HG03039 (cell line): ENCODE measurements at regions not wholly inside any gene's neighbourhood (a gene's known extent, or its start where the extent isn't known, plus 50 kb on each side); places are given as distances from the start of the nearest gene placed in this dataset.
"Not testable (repeated sequence)": the region's sequence is repeated elsewhere in the genome, so short reads cannot be mapped to it uniquely, and the experiment has no call there.

Source experiments
- ATAC-seq: cut with Tn5 transposase; IDR thresholded peaks from one replicate; pipeline ENCODE4 v1.9.1; 2021; ENCODE audit warnings: mild to moderate bottlenecking, moderate library complexity; ENCODE audit not compliant: unreplicated experiment

DNA sequence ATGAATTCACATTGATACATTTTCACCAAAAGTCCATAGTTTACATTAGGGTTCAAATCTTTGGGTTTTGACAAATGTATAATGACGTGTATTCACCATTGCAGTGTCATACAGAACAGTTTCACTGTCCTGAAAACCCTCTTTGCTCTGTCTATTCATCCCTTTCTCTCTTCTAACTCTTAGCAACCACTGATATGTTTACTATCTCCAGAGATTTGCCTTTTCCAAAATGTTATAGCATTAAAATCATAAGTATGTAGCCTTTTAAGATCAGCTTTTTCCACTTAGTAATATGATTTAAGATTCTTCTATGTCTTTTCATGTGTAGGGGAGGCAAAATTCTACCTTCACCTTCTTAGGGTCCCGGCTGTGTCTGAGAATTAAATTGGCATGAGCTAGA, 203.8 kb downstream of the TPRG1 start:
- no peak for ATAC-seq

DNA sequence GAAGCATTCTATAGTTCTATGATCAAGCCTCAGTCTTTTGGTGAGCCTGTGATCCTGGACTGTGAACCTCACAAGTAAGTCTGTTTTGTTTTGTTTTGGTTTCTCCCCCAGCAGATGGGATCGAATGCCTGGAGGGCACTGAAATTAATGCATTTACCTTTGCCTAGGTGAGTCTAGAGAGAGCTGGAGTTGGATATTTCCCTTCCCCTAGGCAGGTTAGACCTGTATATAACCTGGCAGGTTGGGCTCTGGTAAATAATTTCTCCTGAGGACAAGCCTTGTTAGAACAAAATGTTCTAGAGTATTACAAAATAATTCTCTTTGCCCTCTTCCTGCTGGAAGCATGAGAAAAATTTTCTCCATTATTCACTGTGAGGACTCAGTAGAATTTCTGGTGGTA, 211.9 kb downstream of the TPRG1 start:
- ATAC-seq = no peak

DNA sequence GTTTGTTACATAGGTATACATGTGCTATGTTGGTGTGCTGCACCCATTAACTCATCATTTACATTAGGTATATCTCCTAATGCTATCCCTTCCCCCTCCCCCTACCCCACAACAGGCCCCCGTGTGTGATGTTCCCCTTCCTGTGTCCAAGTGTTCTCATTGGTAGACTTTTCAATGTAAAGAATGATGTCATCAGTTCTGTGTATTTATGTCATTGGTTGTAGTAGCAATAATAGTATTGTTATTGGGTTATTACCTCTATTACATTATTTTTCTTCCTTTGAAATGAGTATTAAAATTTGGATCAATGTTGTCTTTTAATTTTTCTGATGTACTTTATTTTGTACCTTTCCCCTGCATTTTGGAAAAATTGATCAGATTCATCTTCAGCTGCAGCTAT, 214.1 kb downstream of the TPRG1 start:
- not testable (repeated sequence) for ATAC-seq

DNA sequence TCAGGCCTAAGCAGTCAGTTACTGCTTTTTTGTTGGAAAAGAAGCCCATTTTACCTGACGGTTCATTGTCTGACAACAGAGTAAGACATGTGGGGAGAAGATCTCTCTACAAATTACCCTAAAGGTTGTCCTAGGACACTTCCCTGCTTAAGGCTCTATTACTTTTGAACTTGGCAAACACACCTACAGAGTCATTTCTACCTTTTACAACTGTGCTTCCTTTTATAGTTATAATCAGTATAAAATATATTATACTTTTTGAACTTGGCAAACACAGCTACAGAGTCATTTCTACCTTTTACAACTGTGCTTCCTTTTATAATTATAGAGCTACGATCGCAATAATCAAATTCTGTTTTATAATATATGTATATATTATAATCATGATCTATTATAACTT, 215.0 kb downstream of the TPRG1 start:
- no peak for ATAC-seq

DNA sequence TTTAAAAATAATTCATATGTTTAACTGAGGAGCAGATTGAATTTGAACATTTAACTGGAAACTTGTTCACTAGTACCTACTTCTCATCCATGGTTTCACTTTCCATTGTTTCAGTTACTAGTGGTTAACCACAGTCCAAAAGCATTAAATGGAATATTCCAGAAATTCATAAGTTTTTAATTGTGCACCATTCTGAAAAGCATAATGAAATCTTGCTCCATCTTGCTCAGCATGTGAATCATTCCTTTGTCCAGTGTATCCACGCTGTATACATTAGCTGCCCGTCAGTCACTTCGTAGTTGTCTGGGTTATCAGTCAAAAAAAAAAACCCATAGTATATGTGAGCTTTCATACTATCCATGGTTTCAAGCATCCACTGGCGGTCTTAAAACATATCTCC, 217.6 kb downstream of the TPRG1 start:
- ATAC-seq = no peak

DNA sequence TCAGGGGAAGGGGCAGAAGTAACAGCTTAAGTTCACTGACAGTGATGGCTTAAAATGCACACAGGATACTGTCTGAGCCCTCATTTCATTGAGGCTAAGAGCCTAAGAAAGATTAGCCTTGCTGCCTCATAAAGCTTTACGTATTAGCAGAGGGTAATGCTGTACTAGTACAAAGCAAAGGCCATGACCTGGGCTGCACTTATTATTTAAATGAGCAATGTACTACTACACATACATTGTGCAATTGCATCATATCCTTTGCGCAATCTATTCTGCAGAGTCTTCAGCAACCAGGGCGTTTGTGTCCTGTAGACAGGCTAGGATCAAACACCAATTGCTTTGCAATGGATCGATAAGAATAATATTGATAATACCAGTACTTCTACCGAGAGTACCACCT, 221.8 kb downstream of the TPRG1 start:
- ATAC-seq = no peak

DNA sequence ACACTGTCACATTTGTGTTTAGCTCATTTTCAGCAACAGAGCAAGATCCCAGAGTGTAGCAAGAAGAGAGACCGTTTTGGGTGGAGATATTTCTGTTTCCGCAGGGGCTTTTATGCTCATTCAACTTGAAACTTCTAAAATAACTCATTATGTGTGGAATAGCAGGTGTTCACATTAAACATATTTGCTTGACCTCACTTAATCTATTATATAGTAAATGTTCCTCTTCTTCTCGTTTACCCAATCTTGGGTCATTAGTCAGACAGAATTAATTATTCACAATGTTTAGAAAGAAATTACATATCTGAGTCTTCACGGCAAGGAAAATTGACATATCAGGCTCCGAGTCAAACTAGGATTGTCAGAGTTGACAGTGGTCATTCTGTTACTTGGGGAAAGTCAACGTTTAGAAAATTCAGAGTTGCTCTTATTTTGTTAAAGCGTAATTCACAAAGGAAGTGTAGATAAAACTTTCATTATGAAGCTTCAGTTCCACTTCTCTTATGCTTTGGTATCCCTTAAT, 222.9 kb downstream of the TPRG1 start:
- ATAC-seq = peak; percentile 73

DNA sequence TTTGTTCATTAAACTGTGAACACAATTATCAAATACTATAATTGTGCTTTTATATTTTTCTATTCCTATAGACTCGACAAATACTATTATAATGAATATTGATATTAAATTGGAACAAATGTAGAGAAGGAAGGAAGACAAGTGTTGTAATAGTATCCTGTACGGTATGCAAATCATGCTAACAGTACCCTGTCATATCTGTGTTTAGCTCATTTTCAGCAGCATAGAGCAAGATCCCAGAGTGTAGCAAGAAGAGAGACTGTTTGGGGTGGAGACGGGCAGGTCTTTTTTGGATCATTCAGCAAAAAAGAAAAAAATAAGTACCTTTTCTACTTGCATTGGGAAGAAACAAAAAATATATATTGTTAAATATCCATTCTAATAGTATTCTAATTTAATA, 224.1 kb downstream of the TPRG1 start:
- no peak for ATAC-seq

DNA sequence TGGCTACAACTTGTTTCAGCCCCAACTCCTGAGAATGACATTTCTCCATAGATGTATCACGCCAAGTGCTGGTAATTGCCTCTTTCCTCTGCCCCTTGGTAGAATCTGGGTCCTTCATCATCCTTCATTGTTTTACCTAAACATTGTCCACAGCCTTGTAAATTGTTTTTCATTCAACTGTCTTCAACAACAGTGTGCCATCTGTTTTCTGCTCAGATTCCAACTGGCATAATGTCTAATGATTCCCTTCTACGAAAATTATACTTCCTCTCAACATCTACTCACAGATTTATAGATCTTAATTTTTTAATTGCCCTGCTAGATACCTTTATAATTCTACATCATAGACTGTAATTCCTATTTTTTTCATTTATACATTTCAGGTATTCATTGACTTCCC, 226.9 kb downstream of the TPRG1 start:
- no peak for ATAC-seq

DNA sequence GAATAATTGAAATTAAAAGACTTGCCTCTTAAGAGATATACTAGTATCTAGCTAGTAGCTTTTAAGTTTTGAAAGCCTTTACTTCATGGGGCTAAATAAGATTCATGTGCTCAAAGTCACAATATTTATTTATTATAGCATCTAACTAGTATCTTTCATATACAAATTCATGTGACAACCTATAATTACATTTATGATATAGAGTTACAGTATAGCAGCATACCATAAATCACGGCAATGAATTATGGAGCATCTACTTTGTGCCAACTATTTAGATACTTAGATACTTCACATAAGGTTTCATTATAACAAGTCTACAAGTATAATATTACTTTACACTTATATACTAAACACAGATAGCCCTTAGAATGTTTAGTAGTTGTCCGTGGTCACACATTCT, 229.4 kb downstream of the TPRG1 start:
- ATAC-seq = no peak

DNA sequence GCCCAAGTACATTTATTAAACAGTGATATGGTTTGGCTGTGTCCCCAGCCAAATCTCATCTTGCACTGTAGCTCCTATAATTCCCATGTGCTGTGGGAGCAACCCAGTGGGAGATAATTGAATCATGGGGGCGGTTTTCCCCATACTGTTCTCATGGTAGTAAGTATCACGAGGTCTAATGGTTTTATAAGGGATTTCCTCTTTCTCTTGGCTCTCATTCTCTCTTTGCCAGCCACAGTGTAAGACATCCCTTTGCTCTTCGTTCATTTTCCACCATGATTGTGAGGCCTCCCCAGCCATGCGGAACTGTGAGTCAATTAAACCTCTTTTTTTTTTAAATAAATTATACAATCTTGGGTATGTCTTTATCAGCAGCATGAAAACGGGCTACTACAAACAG, 228.0 kb upstream of the TP63 start:
- no peak for ATAC-seq

DNA sequence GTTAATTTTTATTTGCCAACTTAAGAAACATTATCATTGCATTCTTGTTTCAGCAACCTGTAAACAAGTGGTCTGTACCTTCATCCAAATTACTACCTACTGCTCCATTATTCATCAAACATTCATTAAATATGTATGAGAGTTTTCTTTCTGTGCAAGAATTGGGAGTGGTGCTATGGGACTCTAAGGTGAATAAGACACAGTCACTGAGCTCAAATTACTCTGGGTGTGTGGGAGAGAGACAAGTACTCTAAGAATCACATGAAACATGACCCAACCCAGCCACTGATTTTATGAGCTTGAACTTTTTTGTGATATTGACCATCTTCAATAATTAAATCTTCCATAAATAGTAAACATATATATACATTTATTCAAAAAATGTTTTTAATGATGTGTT, 227.2 kb upstream of the TP63 start:
- ATAC-seq = no peak

DNA sequence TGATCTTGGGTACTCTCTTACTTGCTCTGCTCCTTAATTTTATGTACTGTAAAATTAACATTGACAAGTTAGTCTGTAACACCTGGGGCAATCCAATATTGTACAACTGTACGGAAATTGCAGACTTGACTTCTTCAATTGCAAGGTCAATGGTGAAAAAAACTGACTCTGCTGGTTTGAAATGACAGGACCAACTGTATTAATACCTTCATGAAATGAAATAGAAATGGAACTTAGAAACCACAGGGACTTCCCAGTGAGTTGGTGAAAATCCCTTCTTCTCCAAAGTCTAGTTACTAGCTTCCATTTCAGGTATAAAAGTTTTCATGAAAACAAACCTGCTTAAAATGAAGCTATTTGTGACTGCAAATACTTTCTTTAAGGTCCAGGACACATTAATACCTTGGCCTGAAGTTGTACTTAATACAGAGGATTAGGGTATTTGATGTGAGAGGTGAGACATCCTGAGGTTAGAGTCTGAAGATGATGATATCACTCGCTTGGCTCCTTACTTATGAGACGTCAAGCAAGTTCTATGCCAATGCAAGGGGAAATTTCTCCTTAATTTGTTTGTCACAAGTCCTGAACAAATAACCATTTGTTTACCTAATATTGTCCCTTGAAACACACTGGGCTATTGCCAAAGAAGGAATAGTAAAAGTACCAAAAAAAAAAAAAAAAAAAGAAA, 226.2 kb upstream of the TP63 start:
- no peak for ATAC-seq

DNA sequence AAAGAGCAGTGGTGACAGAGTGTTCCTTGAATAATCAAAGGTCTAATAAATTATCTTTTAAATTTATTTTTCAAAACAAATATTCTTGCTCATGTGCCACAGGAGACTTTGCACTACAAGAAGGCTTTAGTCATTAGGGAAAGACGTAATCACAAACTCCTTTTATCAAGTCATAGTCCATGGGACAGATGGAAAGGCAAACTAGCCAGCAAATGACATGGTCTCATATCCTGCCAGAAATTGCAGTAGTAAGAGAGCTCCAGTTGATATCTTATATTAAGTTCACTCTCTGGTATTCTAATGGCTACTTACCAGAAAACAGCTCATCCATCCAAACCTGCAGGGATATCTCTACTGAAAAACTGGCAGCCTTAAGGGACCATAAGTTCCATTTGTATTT, 225.0 kb upstream of the TP63 start:
- ATAC-seq = no peak

DNA sequence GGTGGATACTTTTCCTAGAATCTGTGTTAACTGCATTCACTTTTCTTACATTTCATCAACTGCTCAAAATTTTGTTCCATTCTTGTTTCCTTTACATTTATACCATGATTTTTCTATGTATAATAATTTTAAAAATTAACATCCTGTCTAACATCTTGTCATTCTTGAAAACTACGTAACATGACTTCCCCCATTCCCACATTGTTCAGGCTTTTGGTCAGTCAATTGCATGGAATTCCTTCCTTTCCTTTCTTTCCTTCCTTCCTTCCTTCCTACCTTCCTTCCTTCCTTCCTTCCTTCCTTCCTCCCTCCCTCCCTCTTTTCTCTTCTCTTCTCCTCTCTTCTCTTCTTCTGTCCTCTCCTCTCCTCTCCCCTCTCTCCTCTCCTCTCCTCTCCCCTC, 220.7 kb upstream of the TP63 start:
- no peak for ATAC-seq

DNA sequence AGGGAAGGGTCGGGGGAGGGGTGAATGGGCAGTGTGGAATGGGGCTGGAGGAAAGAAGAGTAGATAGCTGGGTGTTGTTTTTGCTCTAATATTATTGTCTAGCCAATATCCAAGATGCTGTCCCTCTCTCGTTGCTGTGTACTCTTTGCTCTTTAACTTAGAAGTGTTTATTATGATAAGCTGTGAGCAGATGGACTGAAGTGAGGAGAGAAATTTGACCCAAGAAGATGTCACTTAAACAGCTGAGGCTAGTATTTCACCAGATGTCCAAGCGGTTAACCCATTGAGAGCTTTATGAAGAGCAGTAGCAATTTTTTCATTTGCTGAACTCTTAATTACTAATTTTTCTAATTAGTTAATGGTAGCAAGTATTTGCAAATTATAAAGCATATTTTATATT, 212.2 kb upstream of the TP63 start:
- ATAC-seq = no peak

DNA sequence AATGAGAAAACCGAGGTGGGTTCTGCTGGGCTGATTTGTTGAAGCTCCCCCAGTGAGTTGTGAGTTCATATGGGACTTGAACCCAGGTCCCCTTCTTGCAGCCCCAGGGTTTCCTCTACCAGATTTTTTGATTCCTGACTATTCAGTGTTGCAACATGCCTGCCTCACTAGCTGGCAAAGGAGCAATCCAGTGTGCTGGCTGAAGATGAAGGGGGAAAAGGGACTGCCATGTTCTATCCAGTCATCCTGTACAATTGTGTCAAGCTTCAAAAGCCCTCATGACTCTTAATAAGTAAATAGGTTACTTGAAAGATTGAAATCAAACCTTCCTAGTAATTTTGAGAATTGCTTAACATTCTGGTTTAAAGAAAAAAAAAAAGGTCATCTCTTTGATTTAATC, 211.5 kb upstream of the TP63 start:
- no peak for ATAC-seq

DNA sequence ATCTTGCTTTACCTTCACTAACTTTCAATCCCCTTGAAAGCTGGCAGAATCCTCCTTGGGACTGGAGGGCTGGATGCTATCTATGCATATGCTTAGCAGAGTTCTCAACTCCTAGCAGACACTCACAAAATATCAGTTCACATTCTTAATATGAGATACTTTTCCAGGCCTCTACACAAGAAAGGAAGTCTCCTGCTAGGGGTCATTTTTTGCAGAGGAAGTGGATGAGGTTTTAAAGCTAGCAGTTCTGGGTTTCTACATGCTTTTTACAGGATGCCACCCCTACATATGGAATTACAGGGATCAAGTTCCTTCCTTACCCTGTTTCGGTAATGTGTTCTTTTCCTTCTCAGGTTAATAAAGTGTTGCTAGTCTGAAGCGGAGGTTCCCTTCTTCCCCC, 206.3 kb upstream of the TP63 start:
- no peak for ATAC-seq

DNA sequence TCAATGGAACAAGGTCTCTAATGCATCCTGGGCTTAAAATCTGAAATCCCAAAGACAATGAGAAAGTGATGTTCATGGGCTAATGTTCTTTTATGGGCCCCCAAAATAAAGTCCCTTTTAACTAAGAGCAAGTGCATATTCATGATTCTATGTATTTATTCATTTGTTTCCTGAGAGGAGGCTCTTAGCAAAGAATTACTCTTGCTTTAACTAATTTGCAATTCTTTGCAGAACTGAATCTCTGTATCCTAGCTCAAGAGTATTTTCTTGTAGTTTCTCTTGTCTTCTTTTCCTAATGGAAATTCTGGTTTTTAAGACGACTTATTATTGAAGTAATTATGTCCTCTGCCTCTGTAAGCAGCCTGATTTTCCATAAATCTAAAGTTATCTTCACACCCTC, 202.2 kb upstream of the TP63 start:
- ATAC-seq = no peak

DNA sequence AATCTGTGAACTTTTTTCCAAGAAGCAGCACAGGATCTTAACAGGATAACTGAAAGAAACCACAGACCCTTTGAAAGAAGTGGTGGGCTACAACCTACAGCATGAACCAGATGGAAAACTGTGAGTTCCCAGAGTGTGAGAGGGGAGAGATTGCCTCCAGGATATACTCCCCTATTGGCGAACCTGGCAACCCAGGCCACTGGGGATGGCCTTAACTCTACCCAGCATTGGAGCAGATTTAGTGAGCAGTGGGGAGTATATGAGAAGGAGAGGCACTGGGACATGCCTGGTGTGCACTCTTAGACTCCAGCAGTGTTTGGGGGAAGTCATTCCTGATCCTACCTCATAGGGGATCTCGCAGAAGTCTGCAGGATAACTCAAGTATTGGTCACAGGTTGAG, 201.0 kb upstream of the TP63 start:
- ATAC-seq = no peak

DNA sequence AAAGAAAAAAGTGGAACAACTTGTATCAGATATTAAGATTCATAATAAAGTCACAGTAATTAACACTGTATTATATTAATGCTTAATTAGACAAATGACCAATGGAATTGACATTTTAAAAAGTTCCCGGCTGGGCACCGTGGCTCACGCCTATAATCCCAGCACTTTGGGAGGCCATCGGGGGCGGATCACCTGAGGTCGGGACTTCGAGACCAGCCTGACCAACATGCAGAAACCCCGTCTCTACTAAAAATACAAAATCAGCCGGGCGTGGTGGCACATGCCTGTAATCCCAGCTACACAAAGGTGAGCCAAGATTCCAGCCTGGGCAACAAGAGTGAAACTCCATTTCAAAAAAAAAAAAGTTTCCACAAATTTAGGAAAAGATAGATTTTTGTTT, 188.9 kb upstream of the TP63 start:
- not testable (repeated sequence) for ATAC-seq

DNA sequence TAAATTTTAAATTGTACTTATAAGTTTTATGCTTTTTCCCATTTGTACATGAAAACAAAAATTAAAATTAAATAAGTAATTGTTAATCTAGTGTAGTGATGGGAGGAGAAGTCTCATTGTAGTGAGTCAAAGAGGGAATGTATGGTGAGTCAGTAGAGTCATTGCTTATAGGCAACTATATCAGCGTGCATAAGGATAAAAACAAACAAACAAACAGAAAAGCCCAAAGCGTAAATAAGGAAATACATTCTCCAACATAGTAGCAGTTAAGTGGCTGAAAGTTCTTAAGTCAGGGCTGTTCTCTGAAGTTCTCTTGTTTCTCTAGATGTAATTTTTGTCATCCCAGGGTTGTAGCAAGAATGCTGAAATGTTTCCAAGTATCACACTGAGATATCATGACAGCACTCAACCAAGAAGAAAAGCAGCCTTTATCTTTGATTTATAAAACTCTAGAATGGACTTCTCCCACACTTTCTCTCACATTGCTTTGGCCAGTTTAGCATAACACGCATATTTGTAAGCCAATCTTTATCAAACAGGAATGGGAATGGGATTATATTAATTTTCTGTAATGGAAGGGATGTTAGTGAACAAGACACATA, 184.1 kb upstream of the TP63 start:
- ATAC-seq = no peak

DNA sequence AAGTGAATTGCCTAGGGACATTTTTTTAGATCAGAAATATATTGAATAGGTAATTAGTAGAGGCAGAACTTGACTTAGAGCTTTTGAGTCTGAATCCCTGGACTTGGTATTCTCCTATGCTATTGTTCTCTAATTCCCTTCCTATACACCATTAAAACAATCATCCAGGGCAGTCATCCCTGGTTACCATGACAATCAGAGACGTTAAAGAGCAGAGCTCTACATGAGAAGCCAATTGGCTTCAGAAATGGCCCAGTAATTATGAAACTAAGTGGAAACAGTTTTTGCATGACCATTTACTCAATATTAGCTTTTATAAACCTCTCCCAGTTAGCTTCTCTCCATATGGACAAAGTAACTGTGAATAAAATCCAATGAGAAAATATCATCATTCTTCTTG, 182.1 kb upstream of the TP63 start:
- no peak for ATAC-seq
